Right ventricle myocardium superior (tissue), 1 donor: ENCODE measurements at regions not wholly inside any gene's neighbourhood (a gene's known extent, or its start where the extent isn't known, plus 50 kb on each side); places are given as distances from the start of the nearest gene placed in this dataset.
A peak's percentile ranks its signal among the peaks of the same experiment; 100 is the strongest.

Experiments used
- ATAC-seq: fragments of 200-7000 bp; cut with Tn5 transposase; one replicate; pipeline ENCODE4 v1.9.1; 2020; ENCODE audit warnings: mild to moderate bottlenecking; ENCODE audit not compliant: poor library complexity
- DNase-seq: peaks from one replicate; pipeline ENCODE4 v3.0.0-alpha.2; 2020
- intact Hi-C: fragments of 100-400 bp; cut with DNase I; formaldehyde crosslinking; loops from one replicate; pipeline ENCODE4 v1.11.2; 2022
- donor health status: DM: no; HTN: yes; CAD: no; lungs with severe emphysema.

DNA sequence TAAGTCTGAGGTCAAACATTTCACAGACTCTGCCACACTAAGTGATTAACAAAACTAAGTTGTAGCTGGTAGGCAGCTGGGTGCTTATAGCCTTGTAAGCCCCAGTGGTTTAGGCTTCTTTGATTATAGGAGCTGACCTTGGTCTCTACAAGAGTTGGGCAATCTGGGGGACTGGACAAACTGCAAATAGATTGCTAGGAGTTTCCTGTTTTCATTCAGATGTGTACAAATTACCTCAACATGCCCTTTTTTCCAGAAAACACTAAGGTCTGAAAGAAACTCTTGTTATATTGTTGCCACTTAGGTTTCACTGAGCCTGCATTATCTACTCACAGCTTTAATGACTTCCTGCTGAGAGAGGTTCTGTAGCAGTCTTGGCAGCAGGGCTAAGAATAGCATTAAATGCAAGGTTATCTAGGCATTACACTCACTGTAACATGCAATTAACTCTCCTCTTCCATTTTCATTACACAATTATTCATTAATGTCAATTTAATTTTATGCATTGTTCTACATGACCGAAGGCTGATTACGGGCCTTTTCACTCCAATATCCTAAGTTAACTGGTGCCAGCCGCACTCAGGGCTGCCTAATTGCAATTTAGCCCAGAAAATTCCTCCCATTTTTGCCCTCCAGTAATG is 314.0 kb downstream of the LMO4 start:
- intact Hi-C loops: no loop called here
- DNase-seq (no peak), ATAC-seq (no peak)

DNA sequence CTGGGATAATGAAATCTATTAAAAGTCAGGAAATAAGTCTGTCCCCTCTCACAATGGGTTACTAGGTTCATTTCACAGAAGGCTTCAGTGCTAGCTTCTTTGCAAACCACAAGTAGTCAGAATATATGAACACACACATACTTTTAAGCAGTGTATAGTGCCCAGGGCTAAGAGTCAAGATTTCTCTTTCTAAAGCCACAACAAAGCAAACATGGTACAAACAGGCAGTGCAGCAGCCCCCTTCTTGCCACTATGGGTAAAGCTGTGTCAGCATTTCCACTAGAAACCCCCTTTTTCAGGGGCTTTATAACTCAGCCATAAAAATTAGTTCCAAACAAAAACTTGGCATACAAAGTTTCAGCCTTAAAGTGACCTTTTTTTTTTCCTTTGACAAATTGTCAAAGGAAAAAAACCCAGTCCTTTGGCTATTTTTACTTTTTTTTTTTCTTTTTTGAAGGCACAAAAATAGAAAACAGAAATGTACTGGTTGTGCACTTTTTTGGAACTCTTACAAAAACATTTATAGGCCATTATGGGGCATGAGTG is 315.4 kb downstream of the LMO4 start:
- ATAC-seq (no peak), DNase-seq (no peak)
- intact Hi-C loops: no loop called here

DNA sequence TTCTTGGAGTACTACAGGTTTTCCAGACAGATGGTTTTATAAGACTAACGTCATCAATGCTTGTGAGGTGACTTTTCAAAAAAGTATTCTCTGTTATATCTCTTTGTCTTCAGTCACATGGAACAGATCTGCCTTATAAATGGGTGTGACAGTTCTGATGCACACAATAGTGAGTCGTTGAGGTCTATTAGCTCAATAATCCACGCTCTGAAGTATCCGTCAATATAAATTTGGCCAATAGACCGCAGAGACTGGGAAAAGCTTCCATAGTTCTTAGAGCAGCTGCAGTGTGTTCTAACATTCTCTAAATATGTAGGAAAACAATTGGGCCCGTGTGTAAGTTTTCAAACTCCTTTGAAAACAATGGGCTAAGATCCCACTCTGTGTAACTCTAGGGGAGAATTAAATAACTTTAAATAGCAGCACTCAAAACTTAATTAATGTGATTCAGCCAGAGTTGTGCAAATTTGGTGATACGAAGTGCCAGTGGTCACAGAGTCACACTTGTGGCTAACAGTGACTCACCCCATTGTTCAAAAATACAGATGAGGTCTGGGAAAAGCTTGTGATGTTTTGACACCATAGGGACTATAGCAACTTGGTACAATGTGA is 316.0 kb downstream of the LMO4 start:
- intact Hi-C loops: no loop called here
- no peak for ATAC-seq

DNA sequence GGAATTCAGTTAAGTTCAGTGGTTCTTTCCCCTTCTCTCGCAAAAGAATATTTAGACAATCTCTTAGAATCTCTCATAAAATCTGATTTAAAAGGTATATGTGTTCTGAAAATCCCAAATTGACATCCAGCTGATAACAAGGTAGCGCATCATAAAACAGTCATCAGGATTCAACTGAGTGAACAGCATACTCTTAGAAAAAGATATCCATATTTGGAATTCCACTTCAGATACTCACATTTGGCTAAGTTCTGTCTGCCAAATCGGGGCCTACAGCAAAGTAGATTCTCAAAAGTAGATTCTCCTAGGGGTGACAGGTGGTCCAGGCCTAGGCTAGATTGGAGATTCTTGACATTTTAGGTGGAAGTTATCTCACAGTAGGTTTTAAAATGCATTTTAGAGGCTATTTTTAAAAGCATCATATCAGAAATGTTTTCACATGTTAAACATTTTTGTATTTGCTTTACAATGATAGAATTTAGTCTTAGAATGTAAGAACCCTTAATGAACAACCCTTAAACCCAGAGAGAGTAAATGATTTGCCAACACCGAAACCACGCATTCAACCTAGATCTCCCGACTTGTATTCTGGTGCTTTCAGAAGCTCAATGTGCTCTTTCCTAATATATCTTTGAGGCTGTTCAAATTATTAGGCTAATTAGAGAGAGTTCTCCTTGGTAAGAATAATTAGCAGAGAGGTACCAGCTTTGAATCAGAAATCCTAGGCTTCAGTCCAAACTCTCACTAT is 318.9 kb downstream of the LMO4 start:
- intact Hi-C loops: no loop called here
- no peak for DNase-seq
- ATAC-seq: no peak

More for the DNA sequence above, 316.0 kb downstream of the LMO4 start:
- DNase-seq: no peak

DNA sequence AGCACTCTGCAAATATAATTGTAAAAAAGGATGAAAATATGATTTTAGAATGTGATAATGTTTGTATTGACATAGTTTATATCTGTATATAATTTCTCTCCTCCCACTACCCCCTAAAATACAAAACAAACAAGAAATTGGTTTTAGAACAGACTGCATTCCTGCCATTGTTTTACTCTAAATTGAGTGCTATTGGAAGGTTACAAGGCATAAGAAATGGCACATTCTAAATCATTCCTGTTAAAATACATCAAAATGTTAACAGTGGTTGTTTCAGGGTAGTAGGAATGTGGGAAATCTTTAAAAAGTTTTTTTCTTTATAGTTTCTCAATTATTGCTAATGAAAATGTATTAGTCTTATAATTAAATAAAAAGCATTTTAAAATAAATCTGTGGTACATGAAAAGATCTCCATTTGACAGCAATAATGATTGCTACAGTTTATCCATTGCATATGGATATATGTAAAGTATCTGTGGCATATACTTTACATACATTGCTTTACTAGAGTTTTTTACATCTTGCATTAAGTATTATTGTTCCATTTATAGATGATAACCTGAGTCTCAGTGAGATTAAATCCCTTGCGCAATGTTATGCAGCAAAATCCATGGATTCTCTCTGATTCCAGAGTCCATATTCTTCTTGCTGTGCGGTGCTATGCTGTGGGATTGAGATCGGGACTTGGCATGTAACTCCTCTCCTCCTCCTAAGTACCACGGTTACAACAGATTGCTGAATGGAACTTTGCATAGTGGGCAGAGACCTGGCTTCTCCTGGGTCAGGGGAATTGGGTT is 319.8 kb downstream of the LMO4 start:
- ATAC-seq (no peak), DNase-seq (no peak)
- intact Hi-C loops: no loop called here

DNA sequence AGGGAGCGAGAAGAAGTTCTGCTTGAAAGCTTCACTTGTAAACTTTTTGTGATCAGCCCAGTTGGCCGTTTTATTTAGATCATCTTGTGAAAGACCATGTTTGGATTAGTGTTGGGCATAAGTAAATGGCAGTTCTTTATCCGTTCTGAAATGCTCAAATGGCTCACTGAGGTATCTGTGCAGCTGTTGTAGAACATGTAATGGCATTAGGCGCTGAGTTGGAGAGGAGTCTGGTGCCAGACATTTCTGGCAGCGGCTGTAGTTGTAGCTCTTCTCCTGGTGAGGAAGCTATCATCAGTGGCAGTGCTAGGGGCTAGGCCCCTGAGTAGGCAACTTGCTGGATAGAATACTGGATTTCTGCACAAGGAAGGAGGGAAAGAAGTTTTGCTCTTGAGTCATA is 321.6 kb downstream of the LMO4 start:
- intact Hi-C loops: no loop called here
- no peak for ATAC-seq
- DNase-seq: no peak

DNA sequence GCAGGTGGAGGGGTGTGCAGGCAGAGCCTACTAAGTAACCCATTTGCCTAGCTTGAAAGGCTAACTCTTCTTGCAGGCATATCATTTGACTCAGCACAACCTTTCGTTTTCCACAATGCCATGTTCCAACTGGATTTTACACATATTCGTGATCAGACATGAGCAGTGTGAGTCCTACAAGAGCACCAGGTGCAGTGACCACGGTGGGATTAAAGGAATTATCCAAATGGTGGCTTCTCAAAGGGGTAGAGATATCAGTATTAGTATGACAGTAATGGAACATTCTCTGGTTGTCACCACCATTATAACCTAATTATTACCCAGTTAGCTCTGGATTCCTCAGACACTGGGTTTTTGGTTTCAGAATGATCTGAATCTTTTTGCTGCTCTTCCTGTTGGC is 323.5 kb downstream of the LMO4 start:
- intact Hi-C loops: no loop called here
- DNase-seq (no peak), ATAC-seq (no peak)

DNA sequence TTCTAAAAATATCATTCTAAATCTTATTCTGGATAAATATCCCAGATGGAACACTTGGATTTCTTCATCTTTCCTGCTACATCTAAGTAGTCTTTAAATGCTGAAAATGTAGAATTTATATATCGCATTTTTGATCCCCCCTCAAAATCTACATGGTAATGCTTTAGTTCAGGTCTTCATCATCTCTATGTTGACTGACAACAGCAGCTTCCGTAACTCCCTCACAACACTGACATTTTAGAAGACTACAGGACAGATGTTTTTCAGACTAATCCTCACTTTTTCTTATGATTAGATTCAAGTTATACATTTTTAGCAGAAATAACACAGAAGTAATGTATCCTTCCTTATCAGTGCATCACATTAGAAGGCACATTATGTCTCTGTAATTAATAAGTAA is 336.5 kb downstream of the LMO4 start:
- ATAC-seq (no peak), DNase-seq (no peak)
- intact Hi-C loops: no loop called here

DNA sequence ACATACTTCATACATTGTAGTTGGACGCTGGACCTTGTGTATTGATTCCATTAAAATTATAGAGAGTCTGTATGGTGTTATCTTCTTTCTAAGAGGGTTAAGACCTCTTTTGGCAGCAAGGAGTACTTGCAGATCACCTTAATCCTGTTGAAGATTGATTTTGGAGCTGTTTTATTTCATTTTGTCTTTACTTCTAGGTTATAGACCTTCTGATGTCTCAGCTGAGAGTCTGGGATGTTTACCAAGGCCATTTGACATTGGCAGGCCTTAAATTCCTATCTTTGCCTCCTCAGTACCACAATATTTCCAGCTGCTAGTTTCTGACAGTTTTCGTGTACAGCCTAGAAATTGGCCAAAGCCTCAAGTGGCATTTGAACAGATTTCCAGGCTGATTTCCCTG is 338.0 kb downstream of the LMO4 start:
- DNase-seq (no peak), ATAC-seq (no peak)
- intact Hi-C loops: no loop called here

DNA sequence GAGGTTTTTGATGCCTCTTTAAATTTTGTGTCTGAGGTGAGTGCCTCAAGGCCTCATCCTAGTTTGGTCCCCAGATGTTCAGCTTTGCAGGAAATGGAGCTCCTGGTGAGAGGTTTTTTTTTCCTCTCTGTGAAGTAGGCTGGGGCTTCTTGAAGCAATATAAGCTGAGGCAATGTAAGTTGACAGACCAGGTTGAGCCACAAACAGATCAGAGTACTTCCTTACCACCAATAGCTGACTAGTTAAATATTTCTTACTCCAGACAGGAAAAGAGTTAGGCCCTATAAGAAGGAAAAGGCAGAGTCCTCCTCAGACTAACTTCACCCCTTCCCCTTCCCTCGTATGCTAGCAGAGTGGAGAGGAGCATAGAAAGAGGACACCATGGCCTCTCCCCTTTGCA is 341.0 kb downstream of the LMO4 start:
- DNase-seq: no peak
- ATAC-seq: no peak
- intact Hi-C loops: no loop called here

DNA sequence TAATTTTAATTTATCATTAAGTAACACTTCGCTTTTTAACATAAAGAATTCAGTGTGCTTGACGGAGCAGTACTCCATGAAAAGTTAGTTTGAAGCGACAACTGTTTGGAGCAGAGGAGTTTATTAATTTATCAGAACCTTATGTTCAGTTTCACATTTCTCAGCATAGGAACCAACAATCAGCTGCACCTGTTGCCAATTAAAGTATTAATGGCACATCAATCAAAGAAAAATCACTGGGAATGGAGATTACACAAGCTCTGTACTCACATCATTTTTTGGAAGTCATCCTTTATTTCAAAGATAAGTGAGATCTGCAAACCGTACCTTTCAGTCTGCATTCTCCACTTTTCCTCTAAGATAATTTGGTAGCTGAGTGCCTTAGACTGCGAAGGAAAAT is 344.6 kb downstream of the LMO4 start:
- intact Hi-C loops: no loop called here
- ATAC-seq: no peak
- no peak for DNase-seq

DNA sequence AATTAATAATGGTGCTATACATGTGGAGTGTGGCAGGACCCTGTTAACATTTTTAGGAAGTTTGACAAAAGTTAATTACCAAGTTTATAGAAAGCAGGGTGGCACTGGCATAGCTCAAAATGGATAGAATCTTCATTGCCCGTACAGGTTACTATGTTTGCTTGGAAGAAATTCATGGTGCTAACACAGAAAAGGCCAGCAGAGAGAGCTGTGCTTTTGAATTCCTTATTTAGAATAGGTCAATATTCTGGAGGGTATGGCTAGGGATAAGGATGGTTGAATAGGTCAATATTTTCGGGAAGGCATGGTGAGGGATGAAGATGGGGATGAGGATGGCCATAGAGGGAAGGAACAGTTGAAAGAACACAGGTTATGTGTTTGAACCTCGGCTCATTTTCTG is 345.1 kb downstream of the LMO4 start:
- no peak for ATAC-seq
- no peak for DNase-seq

DNA sequence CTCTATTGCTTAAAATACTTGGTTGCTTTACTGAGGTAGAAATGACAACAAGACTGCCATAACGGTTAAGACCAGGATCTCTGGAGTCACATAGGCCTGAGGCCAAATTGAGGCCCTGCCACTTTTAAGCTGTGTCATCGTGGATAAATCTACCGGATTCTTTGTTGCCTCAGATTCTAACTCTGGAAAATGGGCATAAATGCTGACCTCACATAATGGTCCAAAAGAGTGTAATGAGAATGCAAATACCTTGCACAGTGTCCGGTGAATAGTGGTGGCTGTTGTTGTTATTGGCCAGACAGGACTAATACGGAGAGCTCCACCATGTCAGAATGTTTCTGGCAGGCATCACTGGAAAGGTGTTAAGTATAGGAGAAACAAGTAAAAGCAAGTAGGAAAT is 346.1 kb downstream of the LMO4 start:
- intact Hi-C loops: no loop called here
- DNase-seq (no peak), ATAC-seq (no peak)

More for the DNA sequence above, 345.1 kb downstream of the LMO4 start:
- intact Hi-C loops: no loop called here

DNA sequence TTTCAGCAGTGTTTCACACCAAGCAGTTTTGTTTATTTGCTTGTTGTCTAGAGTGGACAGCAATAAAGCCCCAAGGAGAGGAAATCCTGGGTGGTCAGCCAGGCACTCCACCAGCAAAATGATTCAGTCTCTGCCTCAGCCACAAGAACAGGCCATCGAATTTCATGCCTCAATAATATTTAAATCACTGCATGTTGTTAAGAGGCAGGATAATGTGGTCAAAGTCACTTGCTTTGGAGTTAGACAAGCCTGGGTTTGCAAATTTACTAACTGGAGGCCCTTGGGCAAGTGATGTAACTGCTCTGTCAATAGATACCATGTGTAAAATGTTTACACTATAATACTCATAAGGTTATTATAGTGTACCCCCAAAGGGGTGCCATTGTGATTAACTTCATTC is 349.6 kb downstream of the LMO4 start:
- intact Hi-C loops: no loop called here
- ATAC-seq (no peak), DNase-seq (no peak)

DNA sequence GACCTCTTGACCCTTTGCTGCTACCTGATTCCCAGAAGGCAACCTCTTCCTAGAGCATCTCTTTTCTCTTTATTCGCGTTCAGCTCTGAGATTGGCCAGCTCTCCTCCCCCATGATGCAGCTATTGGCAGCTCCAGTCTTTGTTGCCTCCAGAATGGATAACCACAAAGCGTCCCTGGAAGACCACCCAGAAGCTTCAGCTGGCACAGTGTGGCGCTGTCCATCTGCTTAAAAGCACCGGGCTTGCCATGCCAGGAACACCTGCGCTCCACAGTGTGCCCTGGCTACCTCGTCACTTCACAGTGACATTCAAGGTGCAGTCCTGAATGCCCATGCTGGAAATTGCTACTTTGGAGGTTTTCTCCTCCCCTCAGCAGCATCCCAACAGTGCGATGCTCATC is 353.9 kb downstream of the LMO4 start:
- intact Hi-C loops: no loop called here
- ATAC-seq (no peak), DNase-seq (no peak)

DNA sequence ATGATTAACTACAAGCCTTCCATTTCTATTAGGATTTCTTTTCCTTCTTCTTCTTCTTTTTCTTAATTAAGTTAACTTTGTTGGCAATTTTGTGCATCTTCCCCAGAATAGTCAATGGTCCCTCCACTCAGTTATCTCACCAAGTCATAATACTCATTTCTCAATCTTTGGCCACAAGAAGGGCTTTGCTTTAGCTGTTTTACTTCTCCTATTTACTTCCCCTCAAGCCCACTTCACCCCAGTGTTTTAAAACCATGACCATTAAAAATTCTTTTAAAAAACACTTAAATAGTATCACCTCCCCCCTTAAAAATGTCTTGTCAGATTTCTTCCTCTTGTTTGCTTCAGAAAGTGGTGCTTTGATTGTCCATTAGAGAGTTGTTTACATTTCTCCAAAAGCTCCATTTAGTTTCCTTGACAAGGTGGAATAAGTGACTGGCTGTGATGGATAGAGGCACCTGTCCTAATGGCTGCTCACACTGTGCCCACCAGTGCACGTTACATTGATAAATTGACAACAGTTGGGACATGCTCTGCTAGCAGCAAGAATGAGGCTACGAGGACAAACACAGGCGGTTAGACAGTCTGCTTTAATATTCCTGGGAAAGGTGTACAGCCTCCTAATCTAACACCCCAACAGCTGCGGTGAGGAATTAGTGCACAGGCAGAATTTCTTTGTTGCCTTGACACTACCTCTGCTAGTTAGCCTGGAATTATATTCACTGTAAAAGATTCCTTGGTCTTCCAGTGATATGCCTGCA is 354.7 kb downstream of the LMO4 start:
- intact Hi-C loops: no loop called here
- no peak for ATAC-seq
- DNase-seq: no peak

DNA sequence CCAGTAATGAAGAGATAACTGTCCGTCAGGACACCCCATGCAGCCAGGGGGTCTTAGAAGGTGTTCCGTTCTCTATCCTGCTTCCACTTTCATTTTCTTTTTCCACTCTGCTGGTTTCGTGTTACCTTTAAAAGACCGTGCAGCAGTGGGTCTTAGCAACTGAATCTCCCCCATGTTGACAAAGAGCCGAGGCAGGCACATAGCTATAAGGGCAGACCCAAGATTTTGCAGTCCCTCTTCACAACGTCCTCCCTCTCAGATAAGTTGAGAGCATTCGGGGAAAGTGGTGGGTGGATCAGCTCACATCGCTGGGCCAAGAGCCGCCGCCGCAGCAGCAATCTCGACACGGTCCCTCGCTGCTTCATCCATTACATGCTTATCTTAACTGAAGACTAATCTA is 355.5 kb downstream of the LMO4 start:
- ATAC-seq (peak; percentile 65), DNase-seq (no peak)
- intact Hi-C loops: no loop called here

DNA sequence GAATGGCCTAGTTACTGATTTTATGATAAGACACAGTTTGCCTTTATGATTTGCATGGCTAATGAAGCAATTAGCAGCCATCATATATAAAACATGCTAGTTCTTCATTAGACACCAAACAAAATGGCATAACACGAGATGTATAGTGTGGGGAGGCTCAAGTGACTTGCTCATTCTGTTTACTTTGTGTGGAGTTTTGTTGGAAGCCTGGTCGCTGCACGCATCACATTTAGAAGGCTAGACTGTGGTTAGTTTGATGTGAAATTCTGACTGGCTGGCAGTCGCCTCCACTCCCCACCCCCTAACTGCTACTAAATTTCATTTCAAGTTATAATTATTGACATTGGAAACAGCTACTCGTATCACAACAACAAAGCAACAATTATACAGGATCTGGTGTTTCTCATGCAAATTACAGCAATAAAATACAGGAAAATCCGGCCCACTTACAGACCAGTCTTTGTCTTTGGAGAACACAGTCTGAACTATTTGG is 356.1 kb downstream of the LMO4 start:
- DNase-seq (peak; percentile 39), ATAC-seq (peak; percentile 77)
- intact Hi-C loops: no loop called here
